ENCODE measurements at regions not wholly inside any gene's neighbourhood (a gene's known extent, or its start where the extent isn't known, plus 50 kb on each side); places are given as distances from the start of the nearest gene placed in this dataset.

- Histone ChIP-seq H3K27ac (ENCODE audit: low read depth, low read length) (no peak overlapping the region), H3K27me3 (ENCODE audit: control insufficient read depth, low read length) (no peaks in the 10 kb centered on the region), H3K79me2 (ENCODE audit: control insufficient read depth, low read length) (no peaks in the 10 kb centered on the region), H3K4me1 (ENCODE audit: control insufficient read depth, low read length) (no peaks in the 10 kb centered on the region), H3K36me3 (ENCODE audit: control insufficient read depth, low read length) (no peaks in the 10 kb centered on the region), H3K9me3 (ENCODE audit: control insufficient read depth, insufficient read depth, low read length) (no peaks in the 10 kb centered on the region), H3K4me2 (ENCODE audit: low read length) (no peak overlapping the region), H3K4me3 (ENCODE audit: low read length) (no peak overlapping the region), H4K20me1 (ENCODE audit: control insufficient read depth, insufficient read depth, low read depth, low read length) (no peaks in the 10 kb centered on the region), H3K9me2 (replicated peaks; ENCODE audit: control insufficient read depth, low read length) (no peaks in the 10 kb centered on the region), H3F3A (ENCODE audit: control insufficient read depth, insufficient read depth) (no peaks in the 10 kb centered on the region)
- TF ChIP-seq CTCF (IDR thresholded peaks at IDR 0.05; ENCODE audit: low read depth, low read length, poor library complexity, severe bottlenecking) = no peak
- no peak for TF ChIP-seq EZH2phosphoT487 (IDR thresholded peaks at IDR 0.05; ENCODE audit: borderline replicate concordance, low read length)
These were observed 235.7 kb upstream of the CADM1 start for GRCh38 chr11:115739878-115740277.

DNA sequence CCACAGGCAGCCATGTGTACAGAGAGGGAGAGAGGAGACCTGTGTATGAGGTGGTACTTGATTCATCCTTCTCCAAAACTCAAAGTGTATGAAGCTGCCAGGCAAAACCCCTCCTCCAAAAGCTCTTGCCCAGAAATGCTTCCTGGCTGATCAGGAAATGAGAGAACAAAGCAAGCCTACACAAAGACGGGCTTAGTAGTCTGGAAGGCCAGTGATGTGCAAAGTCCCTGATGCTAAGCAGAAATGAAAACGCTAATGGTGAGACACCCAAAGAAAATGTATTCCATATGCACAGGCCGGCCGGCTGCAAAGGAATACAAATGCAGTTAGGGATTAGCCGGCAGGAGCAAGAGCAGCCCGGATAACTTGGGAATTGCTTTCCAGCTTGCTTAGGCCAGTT, 234.9 kb upstream of the CADM1 start:
- Histone ChIP-seq H3K4me2 (ENCODE audit: low read length) (no peak overlapping the region), H3K27ac (ENCODE audit: low read depth, low read length) (no peak overlapping the region), H3K4me3 (ENCODE audit: low read length) (no peak overlapping the region), H3K79me2 (ENCODE audit: control insufficient read depth, low read length) (no peaks in the 10 kb centered on the region), H3K4me1 (ENCODE audit: control insufficient read depth, low read length) (no peaks in the 10 kb centered on the region), H3K9me3 (ENCODE audit: control insufficient read depth, insufficient read depth, low read length) (no peaks in the 10 kb centered on the region), H3K9me2 (replicated peaks; ENCODE audit: control insufficient read depth, low read length) (no peaks in the 10 kb centered on the region), H3K27me3 (ENCODE audit: control insufficient read depth, low read length) (no peaks in the 10 kb centered on the region), H3K36me3 (ENCODE audit: control insufficient read depth, low read length) (no peaks in the 10 kb centered on the region), H3F3A (ENCODE audit: control insufficient read depth, insufficient read depth) (no peaks in the 10 kb centered on the region), H4K20me1 (ENCODE audit: control insufficient read depth, insufficient read depth, low read depth, low read length) (no peaks in the 10 kb centered on the region)
- no peak for TF ChIP-seq CTCF (IDR thresholded peaks at IDR 0.05; ENCODE audit: low read depth, low read length, poor library complexity, severe bottlenecking)
- TF ChIP-seq EZH2phosphoT487 (IDR thresholded peaks at IDR 0.05; ENCODE audit: borderline replicate concordance, low read length) = no peak

- Histone ChIP-seq H3K9me2 (replicated peaks; ENCODE audit: control insufficient read depth, low read length) (no peaks in the 10 kb centered on the region), H3K4me1 (ENCODE audit: control insufficient read depth, low read length) (no peaks in the 10 kb centered on the region), H3K4me2 (ENCODE audit: low read length) (no peak overlapping the region), H3K36me3 (ENCODE audit: control insufficient read depth, low read length) (no peaks in the 10 kb centered on the region), H3K4me3 (ENCODE audit: low read length) (no peak overlapping the region), H3F3A (ENCODE audit: control insufficient read depth, insufficient read depth) (no peaks in the 10 kb centered on the region), H3K9me3 (ENCODE audit: control insufficient read depth, insufficient read depth, low read length) (no peaks in the 10 kb centered on the region), H3K79me2 (ENCODE audit: control insufficient read depth, low read length) (no peaks in the 10 kb centered on the region), H3K27ac (ENCODE audit: low read depth, low read length) (no peak overlapping the region), H3K27me3 (ENCODE audit: control insufficient read depth, low read length) (no peaks in the 10 kb centered on the region), H4K20me1 (ENCODE audit: control insufficient read depth, insufficient read depth, low read depth, low read length) (no peaks in the 10 kb centered on the region)
- TF ChIP-seq EZH2phosphoT487 (IDR thresholded peaks at IDR 0.05; ENCODE audit: borderline replicate concordance, low read length) = no peak
These were observed 233.7 kb upstream of the CADM1 start for GRCh38 chr11:115737875-115738274.

DNA sequence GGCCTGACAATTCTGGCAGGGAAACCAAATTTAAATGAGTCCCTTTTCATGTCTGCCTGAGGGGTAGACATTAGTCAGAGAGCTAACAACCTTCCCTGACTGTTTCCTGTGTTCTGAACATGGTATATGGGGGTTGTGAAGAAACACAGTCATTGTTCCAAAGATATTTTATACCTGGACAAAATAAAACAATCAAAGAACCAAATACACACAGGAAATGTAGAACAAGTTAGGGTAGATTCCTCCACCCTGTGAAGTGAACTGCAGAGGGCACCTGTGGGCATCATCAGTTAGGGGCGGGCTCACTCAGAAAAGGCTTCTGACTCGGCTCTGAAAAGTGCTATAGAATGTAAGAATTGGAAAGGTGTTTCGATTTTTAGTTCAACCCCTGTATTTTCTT, 231.9 kb upstream of the CADM1 start:
- H4K20me1 ChIP-seq (ENCODE audit: control insufficient read depth, insufficient read depth, low read depth, low read length) = no peaks in the 10 kb centered on the region
- H3K4me1 ChIP-seq (ENCODE audit: control insufficient read depth, low read length) = no peaks in the 10 kb centered on the region
- H3K27ac ChIP-seq (ENCODE audit: low read depth, low read length) = no peak overlapping the region

More for the DNA sequence above, 231.9 kb upstream of the CADM1 start:
- Histone ChIP-seq H3K4me2 (ENCODE audit: low read length) (no peak overlapping the region), H3F3A (ENCODE audit: control insufficient read depth, insufficient read depth) (no peaks in the 10 kb centered on the region), H3K9me2 (replicated peaks; ENCODE audit: control insufficient read depth, low read length) (no peaks in the 10 kb centered on the region), H3K27me3 (ENCODE audit: control insufficient read depth, low read length) (no peaks in the 10 kb centered on the region), H3K9me3 (ENCODE audit: control insufficient read depth, insufficient read depth, low read length) (no peaks in the 10 kb centered on the region), H3K4me3 (ENCODE audit: low read length) (no peak overlapping the region), H3K36me3 (ENCODE audit: control insufficient read depth, low read length) (no peaks in the 10 kb centered on the region), H3K79me2 (ENCODE audit: control insufficient read depth, low read length) (no peaks in the 10 kb centered on the region)
- no peak for TF ChIP-seq EZH2phosphoT487 (IDR thresholded peaks at IDR 0.05; ENCODE audit: borderline replicate concordance, low read length)
- TF ChIP-seq CTCF (IDR thresholded peaks at IDR 0.05; ENCODE audit: low read depth, low read length, poor library complexity, severe bottlenecking) = no peak

Data from DOHH2 (cell line).